ENCODE measurements at regions not wholly inside any gene's neighbourhood (a gene's known extent, or its start where the extent isn't known, plus 50 kb on each side); places are given as distances from the start of the nearest gene placed in this dataset.

DNA sequence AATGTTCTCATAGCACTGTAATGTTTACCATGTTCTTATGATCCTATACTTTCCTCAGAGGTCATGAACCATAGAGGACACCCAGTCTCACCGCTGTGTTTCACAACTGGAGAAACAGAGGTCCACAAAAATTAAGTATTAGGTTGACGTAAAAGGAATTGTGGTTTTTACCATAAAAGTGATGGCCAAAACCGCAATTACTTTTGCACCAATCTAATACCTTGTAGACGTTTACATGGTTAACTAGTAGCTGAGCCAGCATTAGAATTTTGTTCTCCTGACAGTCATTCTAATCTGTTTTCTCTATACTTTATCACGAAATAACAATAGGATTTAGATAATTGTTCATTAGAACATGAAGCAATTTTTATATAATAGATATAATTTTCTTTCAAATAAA lies 763.4 kb upstream of the ARGLU1 start:
- no peak for DNase-seq (ENCODE audit: extremely low read depth in 1 of 4, low spot score in 3 of 4)
- Histone ChIP-seq H3K36me3 (ENCODE audit: control insufficient read depth, insufficient read depth, low read length) (no peaks in the 10 kb centered on the region), H3K9me3 (replicated peaks; ENCODE audit: control insufficient read depth, insufficient read depth, low read depth, low read length) (no peaks in the 10 kb centered on the region), H3K4me3 (no peak overlapping the region), H3K79me2 (ENCODE audit: control insufficient read depth, insufficient read depth, low read length) (no peaks in the 10 kb centered on the region), H3K9me1 (ENCODE audit: control insufficient read depth, insufficient read depth, low read length) (no peaks in the 10 kb centered on the region), H3K27me3 (ENCODE audit: control insufficient read depth in 2 of 2, insufficient read depth in 2 of 2, low read length in 2 of 2) (no peaks in the 10 kb centered on the region), H4K20me1 (replicated peaks; ENCODE audit: control insufficient read depth, insufficient read depth, low read length) (no peaks in the 10 kb centered on the region), H3K27ac (ENCODE audit: extremely low read depth, low read depth, low read length) (no peak overlapping the region), H3K9ac (ENCODE audit: insufficient read depth in 1 of 2, low read depth in 2 of 2, low read length in 2 of 2) (no peak overlapping the region), H3K4me2 (ENCODE audit: insufficient read depth, low read length) (no peak overlapping the region), H3K4me1 (replicated peaks in 1 of 2; ENCODE audit: control insufficient read depth in 2 of 2, insufficient read depth in 2 of 2, low read length in 2 of 2) (no peaks in the 10 kb centered on the region), H2AFZ (ENCODE audit: low read depth, low read length) (no peak overlapping the region)
- no peak for FAIRE-seq
- TF ChIP-seq PTBP1 (IDR thresholded peaks at IDR 0.05; ENCODE audit: low read depth, low read length) (no peak), ESRRB (CRISPR knock-in tag; IDR thresholded peaks at IDR 0.05; ENCODE audit: borderline replicate concordance) (no peak), CEBPG (CRISPR knock-in tag; IDR thresholded peaks at IDR 0.05) (no peak), CEBPG (tag; conservative IDR thresholded peaks at IDR 0.05 in 1 of 2, IDR thresholded peaks at IDR 0.05 in 1 of 2) (no peak), MYC (IDR thresholded peaks at IDR 0.05; ENCODE audit: low read depth, low read length) (no peak), MYC (CRISPR knock-in tag; IDR thresholded peaks at IDR 0.05; ENCODE audit: borderline replicate concordance, low read depth) (no peak)
- TF ChIP-seq, protein P1, sequence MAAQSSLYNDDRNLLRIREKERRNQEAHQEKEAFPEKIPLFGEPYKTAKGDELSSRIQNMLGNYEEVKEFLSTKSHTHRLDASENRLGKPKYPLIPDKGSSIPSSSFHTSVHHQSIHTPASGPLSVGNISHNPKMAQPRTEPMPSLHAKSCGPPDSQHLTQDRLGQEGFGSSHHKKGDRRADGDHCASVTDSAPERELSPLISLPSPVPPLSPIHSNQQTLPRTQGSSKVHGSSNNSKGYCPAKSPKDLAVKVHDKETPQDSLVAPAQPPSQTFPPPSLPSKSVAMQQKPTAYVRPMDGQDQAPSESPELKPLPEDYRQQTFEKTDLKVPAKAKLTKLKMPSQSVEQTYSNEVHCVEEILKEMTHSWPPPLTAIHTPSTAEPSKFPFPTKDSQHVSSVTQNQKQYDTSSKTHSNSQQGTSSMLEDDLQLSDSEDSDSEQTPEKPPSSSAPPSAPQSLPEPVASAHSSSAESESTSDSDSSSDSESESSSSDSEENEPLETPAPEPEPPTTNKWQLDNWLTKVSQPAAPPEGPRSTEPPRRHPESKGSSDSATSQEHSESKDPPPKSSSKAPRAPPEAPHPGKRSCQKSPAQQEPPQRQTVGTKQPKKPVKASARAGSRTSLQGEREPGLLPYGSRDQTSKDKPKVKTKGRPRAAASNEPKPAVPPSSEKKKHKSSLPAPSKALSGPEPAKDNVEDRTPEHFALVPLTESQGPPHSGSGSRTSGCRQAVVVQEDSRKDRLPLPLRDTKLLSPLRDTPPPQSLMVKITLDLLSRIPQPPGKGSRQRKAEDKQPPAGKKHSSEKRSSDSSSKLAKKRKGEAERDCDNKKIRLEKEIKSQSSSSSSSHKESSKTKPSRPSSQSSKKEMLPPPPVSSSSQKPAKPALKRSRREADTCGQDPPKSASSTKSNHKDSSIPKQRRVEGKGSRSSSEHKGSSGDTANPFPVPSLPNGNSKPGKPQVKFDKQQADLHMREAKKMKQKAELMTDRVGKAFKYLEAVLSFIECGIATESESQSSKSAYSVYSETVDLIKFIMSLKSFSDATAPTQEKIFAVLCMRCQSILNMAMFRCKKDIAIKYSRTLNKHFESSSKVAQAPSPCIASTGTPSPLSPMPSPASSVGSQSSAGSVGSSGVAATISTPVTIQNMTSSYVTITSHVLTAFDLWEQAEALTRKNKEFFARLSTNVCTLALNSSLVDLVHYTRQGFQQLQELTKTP (IDR thresholded peaks at IDR 0.05; ENCODE audit: low read depth in 1 of 2, partially characterized antibody in 2 of 2) = no peak
- ChIA-PET POLR2A (no interaction called here), CTCF (ENCODE audit: low intra/inter-chr PET ratio) (no interaction called here)
- ATAC-seq = no peak
- in situ Hi-C loops (cut with MboI) = no loop called here
- 0% methylated on average over 5 of the region's 5 CpGs for WGBS (ENCODE audit: insufficient coverage, low coverage, missing lambda C conversion rate)
- intact Hi-C loops (cut with micrococcal nuclease) = no loop called here
- no TSS peak for BruUV-seq (replicated peaks)

Data from K562 (cell line).